ENCODE measurements at regions not wholly inside any gene's neighbourhood (a gene's known extent, or its start where the extent isn't known, plus 50 kb on each side); places are given as distances from the start of the nearest gene placed in this dataset.

DNA sequence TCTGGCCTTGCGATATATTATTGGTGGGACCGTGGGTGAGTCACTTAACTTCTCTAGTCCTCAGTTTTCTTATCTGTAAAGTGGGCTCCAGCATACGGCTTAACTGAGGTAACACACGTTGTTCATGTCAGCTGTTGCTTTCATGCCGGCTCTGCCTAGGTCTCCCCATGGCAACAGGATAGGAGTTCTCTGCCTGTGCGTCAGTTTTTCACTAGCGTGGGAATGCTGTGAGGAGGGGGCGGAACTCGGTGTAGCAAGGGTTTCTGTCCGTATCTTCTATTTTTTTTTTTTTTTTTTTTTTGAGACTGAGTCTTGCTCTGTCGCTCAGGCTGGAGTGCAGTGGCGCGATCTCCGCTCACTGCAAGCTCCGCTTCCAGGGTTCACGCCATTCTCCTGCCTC is 758.5 kb upstream of the RBFOX1 start:
- dilution Hi-C loops (cut with MboI; ENCODE audit: extremely low pct_ligation_motif_present, low sequenced_read_pairs), result no loop called here
- intact Hi-C loops (cut with micrococcal nuclease), result no loop called here
- Histone ChIP-seq H3K9me1 (replicated peaks; ENCODE audit: control insufficient read depth, extremely low read depth, insufficient read depth, low read length) (no peaks in the 10 kb centered on the region), H3K4me3 (replicated peaks in 1 of 3; ENCODE audit: insufficient read depth in 1 of 3, low read depth in 1 of 3, low read length in 3 of 3) (no peak overlapping the region), H3K9ac (replicated peaks; ENCODE audit: extremely low read depth, insufficient read depth, low read length) (no peak overlapping the region), H4K20me1 (replicated peaks; ENCODE audit: control insufficient read depth, extremely low read depth, insufficient read depth, low read length) (no peaks in the 10 kb centered on the region), H3K79me2 (ENCODE audit: control insufficient read depth, insufficient read depth, low read length) (no peaks in the 10 kb centered on the region), H3K27ac (ENCODE audit: insufficient read depth, low read depth, low read length) (no peak overlapping the region), H3K36me3 (ENCODE audit: control insufficient read depth in 2 of 2, extremely low read depth in 1 of 2, insufficient read depth in 2 of 2, low read length in 2 of 2) (no peaks in the 10 kb centered on the region), H2AFZ (ENCODE audit: low read depth, low read length) (no peak overlapping the region), H3K4me2 (ENCODE audit: insufficient read depth, low read length) (no peak overlapping the region), H3K9me3 (replicated peaks; ENCODE audit: control insufficient read depth, insufficient read depth, low read length) (peaks cover 4% of the 10 kb centered on the region), H3K4me1 (ENCODE audit: control insufficient read depth, extremely low read depth, insufficient read depth, low read length) (no peaks in the 10 kb centered on the region), H3K27me3 (ENCODE audit: control insufficient read depth in 2 of 2, insufficient read depth in 2 of 2, low read length in 2 of 2) (no peaks in the 10 kb centered on the region)
- DNase-seq (ENCODE audit: low read depth, low spot score), result no peak
- no peak for FAIRE-seq
- POLR2A ChIA-PET, result no interaction called here
- CTCF ChIA-PET, result no interaction called here
- BruUV-seq (replicated peaks), result no TSS peak
- TF ChIP-seq, protein P1, sequence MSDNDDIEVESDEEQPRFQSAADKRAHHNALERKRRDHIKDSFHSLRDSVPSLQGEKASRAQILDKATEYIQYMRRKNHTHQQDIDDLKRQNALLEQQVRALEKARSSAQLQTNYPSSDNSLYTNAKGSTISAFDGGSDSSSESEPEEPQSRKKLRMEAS (IDR thresholded peaks at IDR 0.05; ENCODE audit: insufficient read depth, insufficient read length), result no peak
- TF ChIP-seq FOS (IDR thresholded peaks at IDR 0.05; ENCODE audit: borderline replicate concordance, insufficient read depth, low read length) (no peak), JUN (IDR thresholded peaks at IDR 0.05; ENCODE audit: borderline replicate concordance, insufficient read depth, insufficient read length, low read depth) (no peak), POLR2AphosphoS5 (IDR thresholded peaks at IDR 0.05; ENCODE audit: insufficient read depth, low read depth, low read length) (no peak), MYC (IDR thresholded peaks at IDR 0.05; ENCODE audit: low read depth, low read length) (no peak), GATA2 (IDR thresholded peaks at IDR 0.05; ENCODE audit: insufficient read depth, insufficient read length, low read depth, low read length) (no peak), EZH2 (IDR thresholded peaks at IDR 0.05; ENCODE audit: borderline replicate concordance, low read depth, low read length, severe bottlenecking) (no peak), POLR2A (IDR thresholded peaks at IDR 0.05; ENCODE audit: low read depth, low read length) (no peak)
- TF ChIP-seq, protein P2, sequence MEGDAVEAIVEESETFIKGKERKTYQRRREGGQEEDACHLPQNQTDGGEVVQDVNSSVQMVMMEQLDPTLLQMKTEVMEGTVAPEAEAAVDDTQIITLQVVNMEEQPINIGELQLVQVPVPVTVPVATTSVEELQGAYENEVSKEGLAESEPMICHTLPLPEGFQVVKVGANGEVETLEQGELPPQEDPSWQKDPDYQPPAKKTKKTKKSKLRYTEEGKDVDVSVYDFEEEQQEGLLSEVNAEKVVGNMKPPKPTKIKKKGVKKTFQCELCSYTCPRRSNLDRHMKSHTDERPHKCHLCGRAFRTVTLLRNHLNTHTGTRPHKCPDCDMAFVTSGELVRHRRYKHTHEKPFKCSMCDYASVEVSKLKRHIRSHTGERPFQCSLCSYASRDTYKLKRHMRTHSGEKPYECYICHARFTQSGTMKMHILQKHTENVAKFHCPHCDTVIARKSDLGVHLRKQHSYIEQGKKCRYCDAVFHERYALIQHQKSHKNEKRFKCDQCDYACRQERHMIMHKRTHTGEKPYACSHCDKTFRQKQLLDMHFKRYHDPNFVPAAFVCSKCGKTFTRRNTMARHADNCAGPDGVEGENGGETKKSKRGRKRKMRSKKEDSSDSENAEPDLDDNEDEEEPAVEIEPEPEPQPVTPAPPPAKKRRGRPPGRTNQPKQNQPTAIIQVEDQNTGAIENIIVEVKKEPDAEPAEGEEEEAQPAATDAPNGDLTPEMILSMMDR (IDR thresholded peaks at IDR 0.05; ENCODE audit: extremely low read depth in 1 of 2, insufficient read depth in 1 of 2, low read depth in 1 of 2, low read length in 2 of 2), result no peak
